GM13976 (cell line): ENCODE measurements at regions not wholly inside any gene's neighbourhood (a gene's known extent, or its start where the extent isn't known, plus 50 kb on each side); places are given as distances from the start of the nearest gene placed in this dataset.

Source experiments
- DNase-seq: peaks from one replicate; pipeline ENCODE4 v3.0.0; 2012; ENCODE audit warnings: low spot score
- in situ Hi-C: fragments of 300-500 bp; cut with MboI; formaldehyde crosslinking; loops from one replicate; pipeline ENCODE4 v1.12.0; 2022; ENCODE audit warnings: low sequenced_read_pairs, mixed read lengths, inconsistent platforms; ENCODE audit not compliant: unreplicated experiment
- TF ChIP-seq, protein P1 (sequence below): IDR thresholded peaks from 2 replicates; pipeline ENCODE4 v1.5.1; 2012; ENCODE audit warnings: borderline replicate concordance, mild to moderate bottlenecking; ENCODE audit not compliant: insufficient read depth; ENCODE audit errors: extremely low read depth, missing control alignments, control extremely low read depth

DNA sequence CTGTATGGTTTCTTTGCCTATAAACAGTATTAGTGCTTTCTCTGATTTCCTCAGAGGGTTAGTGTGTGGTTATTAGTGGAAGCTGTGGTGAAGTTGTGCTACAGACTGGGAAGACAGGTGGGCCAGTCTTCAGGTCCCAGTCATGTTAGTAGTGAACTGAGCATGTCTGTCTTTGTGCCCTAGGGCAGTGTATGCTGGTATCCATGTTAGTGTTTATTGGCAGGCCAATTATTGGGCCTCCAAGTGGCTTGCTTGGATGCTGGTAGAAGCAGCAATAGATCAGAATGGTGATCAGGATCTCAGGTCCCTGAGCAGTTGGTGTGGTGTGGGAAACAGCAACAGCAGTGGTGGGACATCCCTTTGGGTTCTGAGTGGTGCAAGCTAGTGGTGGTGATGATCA is 137.6 kb downstream of the OTOR start:
- TF ChIP-seq, protein P1, sequence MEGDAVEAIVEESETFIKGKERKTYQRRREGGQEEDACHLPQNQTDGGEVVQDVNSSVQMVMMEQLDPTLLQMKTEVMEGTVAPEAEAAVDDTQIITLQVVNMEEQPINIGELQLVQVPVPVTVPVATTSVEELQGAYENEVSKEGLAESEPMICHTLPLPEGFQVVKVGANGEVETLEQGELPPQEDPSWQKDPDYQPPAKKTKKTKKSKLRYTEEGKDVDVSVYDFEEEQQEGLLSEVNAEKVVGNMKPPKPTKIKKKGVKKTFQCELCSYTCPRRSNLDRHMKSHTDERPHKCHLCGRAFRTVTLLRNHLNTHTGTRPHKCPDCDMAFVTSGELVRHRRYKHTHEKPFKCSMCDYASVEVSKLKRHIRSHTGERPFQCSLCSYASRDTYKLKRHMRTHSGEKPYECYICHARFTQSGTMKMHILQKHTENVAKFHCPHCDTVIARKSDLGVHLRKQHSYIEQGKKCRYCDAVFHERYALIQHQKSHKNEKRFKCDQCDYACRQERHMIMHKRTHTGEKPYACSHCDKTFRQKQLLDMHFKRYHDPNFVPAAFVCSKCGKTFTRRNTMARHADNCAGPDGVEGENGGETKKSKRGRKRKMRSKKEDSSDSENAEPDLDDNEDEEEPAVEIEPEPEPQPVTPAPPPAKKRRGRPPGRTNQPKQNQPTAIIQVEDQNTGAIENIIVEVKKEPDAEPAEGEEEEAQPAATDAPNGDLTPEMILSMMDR: no peak
- in situ Hi-C loops: no loop called here
- DNase-seq: no peak

DNA sequence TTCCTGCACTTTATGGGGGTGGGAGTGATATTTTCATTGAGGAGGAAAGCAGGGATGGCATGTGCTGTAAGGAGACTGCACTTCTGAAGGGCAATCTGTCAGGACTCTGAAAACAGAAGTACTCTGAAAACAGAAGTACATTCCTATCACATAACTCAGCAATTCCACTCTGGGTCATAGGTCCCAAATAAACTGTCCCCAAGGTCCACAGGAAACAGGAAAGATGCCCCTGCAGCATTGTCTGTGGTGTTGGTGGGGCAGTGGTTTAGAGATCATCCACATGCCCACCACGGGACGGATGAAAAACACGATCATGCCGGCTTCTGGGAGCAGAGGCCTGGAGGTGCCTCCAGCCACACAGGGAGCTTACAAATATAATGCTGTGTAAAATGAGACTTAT is 150.3 kb downstream of the OTOR start:
- TF ChIP-seq, protein P1: no peak
- DNase-seq: no peak
- in situ Hi-C loops: no loop called here

DNA sequence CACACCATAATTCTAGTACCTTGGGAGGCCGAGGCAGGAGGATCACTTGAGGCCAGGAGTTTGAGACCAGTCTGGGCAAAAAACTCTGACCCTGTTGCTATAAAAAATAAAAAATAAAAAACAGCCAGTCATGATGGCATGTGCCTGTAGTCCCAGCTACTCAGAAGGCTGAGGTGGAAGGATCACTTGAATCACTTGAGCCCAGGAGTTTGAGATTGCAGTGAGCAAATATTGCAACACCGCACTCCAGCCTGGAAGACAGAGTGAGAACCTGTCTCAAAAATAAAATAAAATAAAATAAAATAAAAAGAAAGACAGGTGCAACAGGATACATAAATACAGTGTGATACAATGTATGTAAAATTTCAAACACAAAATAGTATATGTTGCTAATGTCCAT is 154.5 kb downstream of the OTOR start:
- DNase-seq: no peak
- TF ChIP-seq, protein P1: no peak
- in situ Hi-C loops: no loop called here

DNA sequence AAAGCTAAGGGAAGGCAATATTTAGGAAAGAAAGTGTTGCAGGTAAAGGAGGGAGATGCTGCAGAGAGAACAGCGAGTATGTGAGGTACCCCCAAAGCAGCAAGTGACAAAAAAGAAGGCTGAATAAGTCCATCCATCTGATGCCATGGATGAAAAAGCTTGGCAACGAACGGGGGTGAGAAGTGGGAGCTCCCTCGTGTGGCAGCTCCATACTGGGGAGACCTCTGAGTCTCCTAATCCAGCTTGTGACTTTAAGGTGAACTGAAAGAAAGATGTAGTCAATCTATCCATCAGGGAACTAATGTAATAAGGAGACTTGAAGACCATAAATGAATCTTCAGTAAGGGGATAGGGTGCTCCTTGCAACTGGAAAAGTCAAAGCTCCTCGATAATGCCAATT is 156.6 kb downstream of the OTOR start:
- no peak for DNase-seq
- TF ChIP-seq, protein P1: peak; percentile 13
- in situ Hi-C loops: no loop called here

DNA sequence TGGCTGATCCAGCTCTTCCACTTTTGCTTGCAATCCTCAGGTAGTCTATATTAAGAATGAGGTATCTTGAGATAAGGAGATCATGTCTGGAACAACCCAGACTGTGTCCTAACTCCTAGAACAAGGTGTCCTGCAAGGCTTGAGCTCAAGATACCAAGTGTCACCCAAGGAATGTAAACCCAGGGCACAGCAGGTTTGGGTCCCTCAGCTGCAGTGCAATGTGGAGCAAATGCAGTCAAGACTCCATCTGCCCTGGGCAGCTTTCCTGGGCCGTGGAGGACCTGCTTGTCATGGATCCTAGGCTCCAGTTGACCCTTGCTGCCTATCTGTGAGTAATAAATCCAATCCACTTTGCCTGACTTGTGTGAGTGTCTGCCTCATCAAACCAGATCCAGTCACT is 166.1 kb downstream of the OTOR start:
- DNase-seq: no peak
- in situ Hi-C loops: no loop called here
- TF ChIP-seq, protein P1: no peak

GRCh38 chr20:16916165-16916564 is 168.0 kb downstream of the OTOR start:
- TF ChIP-seq, protein P1: no peak
- in situ Hi-C loops: no loop called here
- no peak for DNase-seq

- in situ Hi-C loops: no loop called here
- DNase-seq: no peak
- TF ChIP-seq, protein P1: no peak
These were observed 169.5 kb downstream of the OTOR start for GRCh38 chr20:16917636-16918035.
